Prostate gland (tissue), 2 donors: ENCODE measurements at regions not wholly inside any gene's neighbourhood (a gene's known extent, or its start where the extent isn't known, plus 50 kb on each side); places are given as distances from the start of the nearest gene placed in this dataset.

ENCODE experiments used
- DNase-seq: peaks from one replicate; pipeline ENCODE4 v3.0.0-alpha.2; 2019; ENCODE audit warnings: low spot score
- H3K27ac ChIP-seq, 2 donors: fragments of 200-600 bp; sonication (generic); 2 replicates each; pipeline ENCODE4 v1.5.1; 2017 to 2019
- H3K27me3 ChIP-seq: fragments of 200-600 bp; sonication (generic); replicated peaks from 2 replicates; pipeline ENCODE4 v1.5.1; 2019; ENCODE audit not compliant: insufficient read depth
- H3K36me3 ChIP-seq, 2 donors: fragments of 200-600 bp; sonication (generic); 1 replicate in 1 of 2; 2 replicates in 1 of 2; pipeline versions ENCODE4 v1.5.1 to v1.8.1; 2017 to 2019
- H3K4me1 ChIP-seq: fragments of 200-600 bp; sonication (generic); replicated peaks from 2 replicates; pipeline ENCODE4 v1.5.1; 2019
- H3K4me3 ChIP-seq, 2 donors: fragments of 200-600 bp; sonication (generic); 2 replicates each; pipeline ENCODE4 v1.5.1; 2017 to 2019
- H3K9me3 ChIP-seq: fragments of 200-600 bp; sonication (generic); 2 replicates; pipeline ENCODE4 v1.5.1; 2017
- CTCF ChIP-seq, 4 experiments: fragments of 200-600 bp in 2 of 4; fragments of 450-650 bp in 2 of 4; sonication (generic) in 2 of 4; IDR thresholded peaks; 1 replicate in 3 of 4; 2 replicates in 1 of 4; pipeline ENCODE4 v1.5.1; 2016 to 2019; ENCODE audit warnings: antibody characterized with exemption in 4 of 4, mild to moderate bottlenecking in 2 of 4, moderate library complexity in 2 of 4
- POLR2A ChIP-seq: fragments of 450-650 bp; IDR thresholded peaks from one replicate; pipeline ENCODE4 v1.6.1; 2016; ENCODE audit warnings: antibody characterized with exemption, mild to moderate bottlenecking
- POLR2AphosphoS5 ChIP-seq: sonication (generic); formaldehyde crosslinking; IDR thresholded peaks from one replicate; pipeline ENCODE4 v1.6.1; 2017; ENCODE audit warnings: antibody characterized with exemption
- WGBS: methylation state at CpG from one replicate; pipeline ENCODE4 v1.1.5; 2018; 5-methylcytosine and 5-hydroxymethylcytosine counted together
- intact Hi-C: fragments of 100-400 bp; cut with DNase I; formaldehyde crosslinking; loops from one replicate; pipeline ENCODE4 v1.14.2; 2022

GRCh38 chr16:76201385-76201784, 75.8 kb upstream of the CNTNAP4 start:
- H3K4me3 ChIP-seq = no peak overlapping the region
- DNase-seq = no peak
- H3K36me3 ChIP-seq = no peaks in the 10 kb centered on the region
- no peaks in the 10 kb centered on the region for H3K27me3 ChIP-seq
- WGBS = 58% methylated on average over 2 of the region's 2 CpGs
- intact Hi-C loops = no loop called here
- H3K4me1 ChIP-seq = no peaks in the 10 kb centered on the region
- no peak overlapping the region for H3K27ac ChIP-seq
- no peak for TF ChIP-seq POLR2AphosphoS5
- TF ChIP-seq CTCF (IDR thresholded peaks at IDR 0.05) = no peak
- no peak for TF ChIP-seq POLR2A
- no peaks in the 10 kb centered on the region for H3K9me3 ChIP-seq

- Histone ChIP-seq H3K4me1 (no peaks in the 10 kb centered on the region), H3K9me3 (no peaks in the 10 kb centered on the region), H3K4me3 (no peak overlapping the region), H3K27ac (no peak overlapping the region), H3K36me3 (no peaks in the 10 kb centered on the region), H3K27me3 (no peaks in the 10 kb centered on the region)
- TF ChIP-seq CTCF (IDR thresholded peaks at IDR 0.05) (no peak), POLR2A (no peak), POLR2AphosphoS5 (no peak)
- 70% methylated on average over 2 of the region's 2 CpGs for WGBS
- intact Hi-C loops = no loop called here
- DNase-seq = no peak
Measured at GRCh38 chr16:76204249-76204648, 73.0 kb upstream of the CNTNAP4 start.

- intact Hi-C loops = no loop called here
- DNase-seq = no peak
- TF ChIP-seq POLR2A (no peak), POLR2AphosphoS5 (no peak), CTCF (IDR thresholded peaks at IDR 0.05) (no peak)
- WGBS = 41% methylated on average over 3 of the region's 3 CpGs
- H3K4me3 ChIP-seq = no peak overlapping the region
- H3K27me3 ChIP-seq = no peaks in the 10 kb centered on the region
- no peaks in the 10 kb centered on the region for H3K4me1 ChIP-seq
- no peak overlapping the region for H3K27ac ChIP-seq
- no peaks in the 10 kb centered on the region for H3K9me3 ChIP-seq
- no peaks in the 10 kb centered on the region for H3K36me3 ChIP-seq
Measured at GRCh38 chr16:76207270-76207669, 69.9 kb upstream of the CNTNAP4 start.

GRCh38 chr16:76210157-76210556, 67.0 kb upstream of the CNTNAP4 start:
- no peak overlapping the region for H3K27ac ChIP-seq
- H3K9me3 ChIP-seq = no peaks in the 10 kb centered on the region
- no peak for DNase-seq
- TF ChIP-seq POLR2A (no peak), POLR2AphosphoS5 (no peak), CTCF (IDR thresholded peaks at IDR 0.05) (no peak)
- H3K4me1 ChIP-seq = no peaks in the 10 kb centered on the region
- no peaks in the 10 kb centered on the region for H3K27me3 ChIP-seq
- H3K4me3 ChIP-seq = no peak overlapping the region
- H3K36me3 ChIP-seq = no peaks in the 10 kb centered on the region
- intact Hi-C loops = no loop called here
- 75% methylated on average over 5 of the region's 5 CpGs for WGBS

- H3K36me3 ChIP-seq = no peaks in the 10 kb centered on the region
- intact Hi-C loops = no loop called here
- H3K4me3 ChIP-seq = no peak overlapping the region
- H3K27ac ChIP-seq = no peak overlapping the region
- no peak for TF ChIP-seq POLR2AphosphoS5
- no peak for DNase-seq
- no peaks in the 10 kb centered on the region for H3K4me1 ChIP-seq
- H3K27me3 ChIP-seq = no peaks in the 10 kb centered on the region
- H3K9me3 ChIP-seq = no peaks in the 10 kb centered on the region
Measured at GRCh38 chr16:76213860-76214259, 63.3 kb upstream of the CNTNAP4 start.
